GM10248 (cell line): ENCODE measurements at regions not wholly inside any gene's neighbourhood (a gene's known extent, or its start where the extent isn't known, plus 50 kb on each side); places are given as distances from the start of the nearest gene placed in this dataset.

Source experiments
- CTCF ChIA-PET: fragments of 300-600 bp; sonication (Branson Sonifier 250); formaldehyde crosslinking; extraction: SDS; loops from one replicate; lab custom pipeline; 2021; ENCODE audit warnings: antibody characterized with exemption; lab: Yijun Ruan, JAX
- POLR2A ChIA-PET: fragments of 350-650 bp; sonication (Branson Sonifier 250); formaldehyde crosslinking; extraction: SDS; loops from one replicate; lab custom pipeline; 2020; ENCODE audit warnings: antibody characterized with exemption; lab: Yijun Ruan, JAX
- DNase-seq: peaks from one replicate; pipeline ENCODE4 v3.0.0; 2012; ENCODE audit errors: extremely low spot score
- CTCF ChIP-seq: IDR thresholded peaks from 2 replicates; pipeline ENCODE4 v1.5.1; 2012; ENCODE audit warnings: mild to moderate bottlenecking, low read depth; ENCODE audit errors: extremely low read depth, missing control alignments, control extremely low read depth

- CTCF ChIA-PET: no interaction called here
- TF ChIP-seq CTCF: no peak
- POLR2A ChIA-PET: no interaction called here
- no peak for DNase-seq
These were observed 291.0 kb upstream of the DOK6 start for GRCh38 chr18:69109686-69110085.

GRCh38 chr18:69120833-69121232 lies 279.9 kb upstream of the DOK6 start:
- POLR2A ChIA-PET: no interaction called here
- no peak for DNase-seq
- CTCF ChIA-PET: no interaction called here
- TF ChIP-seq CTCF: no peak

- TF ChIP-seq CTCF: no peak
- ChIA-PET CTCF (interaction anchor here (0.6 to 1.4 kb wide), 3 partner anchors 11 to 21 kb away, joined by 3 read pairs; no protein-coding TSS in a partner anchor), POLR2A (no interaction called here)
- DNase-seq: no peak
These were observed 277.3 kb upstream of the DOK6 start for GRCh38 chr18:69123421-69123820.

- DNase-seq: no peak
- no peak for TF ChIP-seq CTCF
- POLR2A ChIA-PET: no interaction called here
- CTCF ChIA-PET: no interaction called here
These were observed 272.7 kb upstream of the DOK6 start for GRCh38 chr18:69127873-69128500.

GRCh38 chr18:69128566-69128965 lies 272.1 kb upstream of the DOK6 start:
- ChIA-PET POLR2A (no interaction called here), CTCF (no interaction called here)
- TF ChIP-seq CTCF: no peak
- DNase-seq: no peak

GRCh38 chr18:69128978-69129377 lies 271.7 kb upstream of the DOK6 start:
- ChIA-PET CTCF (no interaction called here), POLR2A (no interaction called here)
- TF ChIP-seq CTCF: no peak
- DNase-seq: no peak
